ENCODE measurements at regions not wholly inside any gene's neighbourhood (a gene's known extent, or its start where the extent isn't known, plus 50 kb on each side); places are given as distances from the start of the nearest gene placed in this dataset.
"Not testable (repeated sequence)": the region's sequence is repeated elsewhere in the genome, so short reads cannot be mapped to it uniquely, and the experiment has no call there.

DNA sequence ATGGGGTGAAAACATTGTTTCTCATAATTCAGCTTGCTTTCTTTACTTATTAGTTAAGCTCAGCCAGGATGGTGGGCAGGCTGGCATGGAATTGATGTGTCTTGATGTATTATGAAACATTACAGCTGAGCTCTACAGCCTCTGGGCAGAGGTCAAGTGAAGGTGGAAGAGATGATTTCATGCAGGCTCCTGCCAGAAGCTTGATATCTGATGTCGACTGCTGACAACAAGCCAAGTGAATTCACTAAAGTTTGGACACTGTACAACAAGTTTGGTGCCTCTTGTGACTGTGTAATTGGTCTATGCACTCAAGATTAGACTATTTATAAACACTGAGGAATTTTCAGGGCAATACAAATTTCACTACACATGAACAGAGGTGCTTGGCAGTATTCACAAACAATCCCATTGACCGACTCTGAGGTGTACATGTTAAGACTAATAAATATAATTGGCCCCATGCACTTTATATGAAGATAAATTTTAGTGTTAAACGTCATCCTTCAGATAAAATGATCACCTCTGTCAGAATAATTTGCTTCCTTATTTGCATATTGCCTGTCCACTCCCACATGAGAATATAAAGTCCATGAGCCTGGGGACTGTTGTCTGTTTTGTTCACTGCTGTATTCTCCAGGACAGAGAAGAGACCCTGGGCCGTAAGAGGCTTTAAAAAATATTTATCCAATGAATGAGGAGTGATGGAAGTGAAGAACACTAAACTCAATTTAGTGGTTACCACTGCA, 612.2 kb downstream of the IQCM start:
- DNase-seq (ENCODE audit: low read depth), result peak; percentile 60

DNA sequence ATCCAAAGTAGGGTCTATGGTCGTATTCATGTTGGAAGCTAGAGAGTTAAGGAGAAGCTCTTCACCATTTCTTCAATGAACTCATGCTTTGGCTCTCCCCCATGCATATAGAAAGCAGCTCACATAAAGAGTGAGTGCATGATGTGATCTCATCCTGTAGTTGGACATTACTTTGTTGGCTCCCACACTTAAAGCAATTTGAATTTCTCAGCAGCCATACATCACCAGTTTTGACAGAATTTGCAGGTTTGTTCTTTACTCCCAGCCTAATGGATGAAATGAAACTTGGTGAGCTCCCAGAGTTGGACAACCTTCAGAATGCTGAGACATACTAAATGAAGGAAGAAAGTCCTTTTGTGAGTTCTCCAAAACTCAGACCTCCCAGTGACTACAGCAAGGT, 613.5 kb downstream of the IQCM start:
- DNase-seq (ENCODE audit: low read depth), result no peak

DNA sequence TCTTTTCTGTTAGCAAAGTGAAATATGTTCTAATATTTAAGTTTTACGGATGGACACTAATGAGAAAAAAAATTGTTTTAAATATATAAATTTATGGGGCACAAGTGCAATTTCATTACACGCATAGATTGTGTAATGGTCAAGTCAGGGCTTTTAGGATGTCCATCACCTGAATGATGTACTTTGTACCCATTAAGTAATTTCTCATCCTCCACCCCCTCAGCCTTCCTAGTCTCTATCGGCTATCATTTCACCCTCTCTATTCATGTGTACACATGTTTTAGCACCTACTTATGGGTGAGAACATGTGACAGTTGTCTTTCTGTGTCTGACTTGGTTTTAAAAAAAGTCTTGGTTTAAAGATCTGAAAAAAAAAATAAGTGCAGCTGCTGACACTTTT, 616.0 kb downstream of the IQCM start:
- DNase-seq (ENCODE audit: low read depth), result no peak

DNA sequence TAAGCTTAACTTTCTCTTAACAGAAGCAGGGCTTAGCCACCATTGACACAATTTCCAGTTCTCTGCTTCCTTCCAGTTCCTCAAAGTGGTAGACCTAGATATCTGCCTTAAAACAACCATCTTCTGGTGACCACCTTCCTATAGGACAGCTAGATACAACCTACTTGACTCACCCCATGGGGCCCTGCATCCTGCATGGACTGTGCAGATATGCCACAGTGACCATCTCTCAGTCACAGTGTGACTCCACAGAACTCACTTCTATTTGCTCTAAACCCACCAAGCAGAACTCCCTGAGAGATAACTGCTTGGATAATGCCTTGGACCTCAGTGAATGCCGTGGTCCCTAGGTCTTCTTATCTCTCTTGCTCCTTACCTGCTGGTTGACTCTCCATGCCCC, 621.6 kb downstream of the IQCM start:
- DNase-seq (ENCODE audit: low read depth), result no peak

DNA sequence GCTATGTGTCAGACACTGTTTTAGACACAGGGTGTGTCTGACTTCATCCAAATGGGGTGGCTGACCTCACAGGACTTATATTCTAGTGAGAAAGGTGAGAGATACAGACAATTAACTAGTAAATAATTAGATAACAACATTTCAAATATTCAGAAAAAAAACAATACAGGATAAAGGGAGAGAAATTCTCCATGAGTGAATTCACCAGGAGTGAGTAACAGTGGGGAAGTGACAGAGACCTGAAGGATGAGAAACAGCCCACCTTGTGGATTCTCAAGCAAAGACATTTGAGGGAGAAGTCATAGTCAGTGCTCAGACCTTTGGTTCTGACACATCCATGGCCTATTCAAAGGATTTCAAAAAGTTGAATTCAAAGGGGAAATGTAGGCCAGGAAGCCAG, 627.9 kb downstream of the IQCM start:
- DNase-seq (ENCODE audit: low read depth), result no peak

DNA sequence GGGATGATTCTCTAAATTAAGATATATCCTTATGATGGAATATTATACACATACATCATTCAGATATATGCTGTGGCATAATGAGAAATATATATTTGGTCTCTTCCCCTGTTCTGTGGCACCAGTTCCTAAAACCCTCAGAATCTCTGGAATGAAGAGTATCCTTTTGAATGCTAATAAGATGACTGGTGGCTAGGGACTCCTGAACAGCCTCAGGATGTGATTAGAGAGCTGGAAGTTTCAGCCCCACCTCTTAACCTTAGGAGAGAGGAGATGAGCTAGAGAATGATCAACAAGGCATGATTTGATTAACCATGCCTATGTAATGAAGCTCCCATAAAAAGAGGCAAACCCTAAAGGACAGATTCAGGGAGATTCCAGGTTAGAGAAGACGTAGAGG, 632.0 kb downstream of the IQCM start:
- DNase-seq (ENCODE audit: low read depth), result no peak

DNA sequence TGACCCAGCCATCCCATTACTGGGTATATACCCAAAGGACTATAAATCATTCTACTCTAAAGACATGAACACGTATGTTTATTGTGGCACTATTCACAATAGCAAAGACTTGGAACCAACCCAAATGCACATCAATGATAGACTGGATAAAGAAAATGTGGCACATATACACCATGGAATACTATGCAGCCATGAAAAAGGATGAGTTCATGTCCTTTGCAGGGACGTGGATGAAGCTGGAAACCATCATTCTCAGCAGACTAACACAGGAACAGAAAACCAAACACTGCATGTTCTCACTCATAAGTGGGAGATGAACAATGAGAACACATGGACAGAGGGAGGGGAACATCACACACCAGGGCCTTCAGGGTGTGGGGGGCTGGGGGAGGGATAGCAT, 634.2 kb downstream of the IQCM start:
- not testable (repeated sequence) for DNase-seq (ENCODE audit: low read depth)

DNA sequence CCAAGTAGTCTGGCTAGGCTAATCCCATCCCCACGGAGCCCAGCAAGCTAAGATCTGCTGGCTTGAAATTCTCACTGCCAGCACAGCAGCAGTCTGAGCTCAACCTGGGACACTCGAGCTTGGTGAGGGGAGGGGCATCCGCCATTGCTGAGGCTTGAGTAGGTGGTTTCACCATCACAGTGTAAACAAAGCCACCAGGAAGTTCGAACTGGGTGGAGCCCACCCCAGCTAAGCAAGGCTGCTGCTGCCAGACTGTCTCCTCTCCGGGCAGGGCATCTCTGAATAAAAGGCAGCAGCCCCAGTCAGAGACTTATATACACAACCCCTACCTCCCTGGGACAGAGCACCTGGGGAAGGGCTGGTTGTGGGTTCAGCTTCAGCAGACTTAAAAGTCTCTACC, 639.6 kb downstream of the IQCM start:
- DNase-seq (ENCODE audit: low read depth), result no peak

DNA sequence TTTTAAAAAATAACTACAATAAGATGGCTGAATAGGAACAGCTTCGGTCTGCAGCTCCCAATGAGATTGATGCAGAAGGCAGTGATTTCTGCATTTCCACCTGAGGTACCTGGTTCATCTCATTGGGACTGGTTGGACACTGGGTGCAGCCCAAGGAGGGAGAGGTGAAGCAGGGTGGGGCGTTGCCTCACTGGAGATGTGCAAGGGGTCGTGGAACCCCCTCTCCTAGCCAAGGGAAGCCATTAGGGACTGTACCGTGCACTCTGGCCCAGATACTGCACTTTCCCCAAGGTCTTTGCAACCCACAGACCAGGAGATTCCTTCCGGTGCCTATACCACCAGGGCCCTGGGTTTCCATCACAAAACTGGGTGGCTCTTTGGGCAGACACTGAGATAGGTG, 640.1 kb downstream of the IQCM start:
- no peak for DNase-seq (ENCODE audit: low read depth)

DNA sequence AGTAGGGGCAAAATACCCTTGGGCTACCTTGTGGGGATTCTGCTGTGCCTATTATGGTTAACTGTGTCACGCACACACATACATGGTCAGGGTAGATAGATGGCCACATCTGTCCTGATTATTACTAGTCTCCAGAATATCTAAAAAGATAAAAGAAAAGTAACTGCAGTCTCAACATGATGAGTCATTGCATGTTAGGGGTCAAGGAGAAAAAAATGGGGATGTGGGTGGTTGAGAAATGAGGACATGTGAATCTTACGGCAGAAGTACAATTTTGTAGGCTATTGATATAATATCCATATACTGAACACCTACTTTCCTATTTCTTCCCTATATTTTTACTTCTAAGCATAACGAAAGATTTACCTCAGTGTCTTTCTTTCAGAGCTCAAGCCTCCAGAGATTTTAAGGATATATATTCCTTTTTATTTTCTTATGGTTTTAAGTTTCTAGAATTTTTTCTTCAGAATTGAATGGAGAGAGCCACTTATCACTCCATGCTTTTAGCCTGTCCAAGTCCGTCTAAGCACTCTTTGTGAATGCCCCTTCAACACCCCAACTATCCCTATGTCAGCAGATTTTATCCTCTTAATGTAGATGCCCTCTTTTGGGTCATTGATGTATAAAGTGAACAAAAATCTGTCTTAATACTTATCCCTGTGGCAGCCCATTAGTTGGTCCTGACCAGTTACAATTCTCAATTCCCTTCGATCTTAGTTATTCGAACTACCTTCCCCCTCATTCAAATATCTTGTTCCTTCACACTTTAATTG, 642.2 kb downstream of the IQCM start:
- no peak for DNase-seq (ENCODE audit: low read depth)

DNA sequence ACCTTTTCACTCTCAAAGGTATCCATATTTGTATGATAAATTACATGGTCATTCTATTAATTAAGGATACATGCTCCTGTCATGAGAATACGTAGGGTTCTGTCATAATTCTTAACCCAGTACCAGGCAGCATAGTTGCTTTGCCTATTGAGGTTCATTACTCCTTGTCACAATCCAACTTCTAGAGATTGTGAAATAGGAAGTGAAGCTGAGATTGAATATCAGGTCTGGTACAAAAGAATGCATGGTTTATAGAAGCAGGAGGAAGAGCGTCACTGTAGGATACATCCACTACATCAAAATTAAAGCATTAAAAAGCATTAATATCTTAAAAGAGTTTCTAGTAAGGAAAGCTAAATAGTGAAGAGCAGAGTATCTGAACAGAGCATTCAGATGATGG, 647.0 kb downstream of the IQCM start:
- no peak for DNase-seq (ENCODE audit: low read depth)

DNA sequence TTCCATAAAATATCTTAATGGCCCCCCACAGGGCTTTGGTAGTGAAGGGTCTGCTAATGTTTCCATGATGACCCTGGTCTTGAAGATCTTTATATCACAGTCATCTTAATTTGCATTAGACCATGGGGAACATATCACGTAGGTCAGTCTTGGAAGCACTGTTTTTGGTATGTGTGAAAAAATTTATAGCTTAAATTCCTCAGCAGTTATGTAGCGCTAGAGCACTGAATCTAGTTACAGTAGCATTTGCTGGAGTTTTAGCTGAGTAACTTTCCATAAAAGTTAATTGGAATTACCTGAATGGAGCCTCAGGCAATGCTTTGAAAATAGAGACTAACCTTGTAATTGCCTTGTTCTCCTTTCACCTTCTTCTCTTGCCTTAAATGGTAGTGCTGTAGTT, 648.8 kb downstream of the IQCM start:
- no peak for DNase-seq (ENCODE audit: low read depth)

DNA sequence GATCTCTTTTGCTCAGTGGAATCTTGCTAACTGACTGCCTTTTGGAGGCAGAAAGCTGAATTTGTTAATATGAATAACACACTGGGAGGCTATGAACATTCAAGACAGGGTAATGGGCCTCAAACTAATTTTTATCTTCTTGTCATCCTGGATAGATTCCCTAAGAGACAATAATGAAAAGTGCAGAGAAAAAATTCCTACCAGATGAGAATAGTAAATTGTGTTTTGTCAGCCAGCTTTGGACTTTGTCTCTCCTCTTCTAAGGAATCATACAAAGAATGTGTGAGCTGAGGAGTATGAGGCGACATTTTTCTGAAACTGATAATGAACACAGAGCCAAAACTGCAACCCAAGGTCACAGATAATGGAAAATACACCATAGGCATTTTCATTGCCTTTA, 649.3 kb downstream of the IQCM start:
- DNase-seq (ENCODE audit: low read depth), result no peak

DNA sequence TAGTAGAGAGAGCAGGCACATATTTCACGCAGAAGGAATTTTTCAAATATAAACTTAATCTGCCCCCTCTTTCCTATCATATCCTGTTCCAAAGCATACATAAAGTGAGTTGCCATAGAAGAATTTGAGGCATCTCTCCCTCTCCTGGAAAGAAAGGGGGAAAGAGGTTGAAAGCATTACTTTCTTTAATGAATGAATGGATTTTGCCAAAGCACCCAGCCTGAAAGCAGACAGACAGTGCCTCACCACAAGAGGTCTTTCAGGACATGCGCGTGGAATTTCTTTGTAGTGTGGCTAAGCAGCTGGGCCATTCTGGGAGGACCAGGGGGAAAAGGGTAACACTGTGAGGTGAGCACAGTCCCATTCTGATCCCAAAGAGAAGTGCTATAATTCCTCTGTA, 651.4 kb downstream of the IQCM start:
- DNase-seq (ENCODE audit: low read depth), result peak; percentile 65

DNA sequence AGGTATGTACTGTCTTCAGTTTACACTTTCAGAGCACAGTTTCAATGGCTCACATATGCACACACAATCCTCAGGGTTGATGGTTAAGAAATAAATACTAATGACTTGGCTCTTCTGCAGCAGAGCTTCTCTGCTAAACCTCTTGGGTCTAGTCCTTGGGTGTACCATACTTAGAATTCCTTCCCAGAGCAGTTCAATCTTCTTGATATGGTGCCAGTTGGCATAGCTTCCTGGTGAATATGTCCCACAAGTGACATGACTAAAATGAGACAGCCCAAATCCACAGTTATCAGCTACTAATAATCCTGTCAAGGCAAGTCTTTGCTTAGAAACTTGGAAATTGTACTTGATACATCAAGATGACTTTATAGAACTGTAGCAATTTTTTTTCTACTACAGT, 654.4 kb downstream of the IQCM start:
- peak; percentile 90 for DNase-seq (ENCODE audit: low read depth)

DNA sequence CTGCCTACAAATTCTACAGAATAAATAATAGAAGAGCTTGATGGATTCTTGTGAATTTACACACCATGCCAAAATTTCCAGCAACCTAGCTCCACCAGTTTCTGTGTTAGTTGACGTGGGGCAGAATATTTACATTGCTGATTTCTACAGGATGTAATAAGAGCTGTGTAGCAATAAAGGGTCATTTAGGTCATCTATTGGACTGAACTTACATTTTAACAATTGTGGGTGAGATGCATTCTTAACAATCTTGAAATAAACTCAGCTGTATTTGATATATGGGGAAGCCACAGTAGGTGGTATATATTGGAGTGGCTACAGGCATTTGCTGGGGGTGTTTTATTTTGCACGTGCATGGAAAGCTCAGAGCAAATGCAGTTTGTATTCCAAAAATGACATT, 655.3 kb downstream of the IQCM start:
- no peak for DNase-seq (ENCODE audit: low read depth)

DNA sequence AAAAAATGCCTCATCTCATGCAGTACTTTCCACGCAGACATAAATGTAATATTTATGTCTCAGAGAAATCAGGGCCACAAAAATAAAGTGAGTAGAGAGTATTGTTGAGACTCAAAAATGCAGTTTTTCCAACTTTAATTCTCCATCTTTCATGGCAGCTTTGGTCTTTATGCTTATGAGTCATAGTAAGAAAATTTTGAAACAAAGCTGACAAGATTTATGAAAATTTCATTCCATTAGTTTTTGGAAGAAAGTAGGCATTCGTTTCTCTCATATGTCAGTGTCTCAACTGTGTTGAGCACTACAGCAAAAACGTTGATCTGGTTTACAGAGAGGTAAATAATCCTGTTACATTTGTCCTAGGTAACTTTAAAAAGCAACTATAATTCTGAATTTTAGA, 656.8 kb downstream of the IQCM start:
- DNase-seq (ENCODE audit: low read depth), result no peak

DNA sequence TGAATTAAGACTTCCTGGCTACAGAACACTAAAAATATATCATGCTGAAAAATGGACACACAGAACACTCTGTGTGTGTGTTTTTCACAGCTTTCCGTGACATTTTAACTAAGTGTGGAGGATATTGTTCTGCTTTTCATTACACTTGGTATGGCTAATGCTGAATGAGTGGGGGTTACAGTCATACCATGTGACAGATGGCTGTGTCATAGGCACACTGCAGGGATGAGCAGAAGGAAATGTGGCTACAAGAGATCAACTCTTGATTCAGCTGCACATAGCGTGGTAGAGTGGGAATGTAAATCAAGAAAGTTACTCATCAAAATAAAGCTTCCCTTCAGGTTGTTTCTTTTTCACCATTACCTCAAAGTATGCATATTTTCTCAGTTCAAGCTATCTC, 669.8 kb downstream of the IQCM start:
- DNase-seq (ENCODE audit: low read depth), result peak; percentile 53

DNA sequence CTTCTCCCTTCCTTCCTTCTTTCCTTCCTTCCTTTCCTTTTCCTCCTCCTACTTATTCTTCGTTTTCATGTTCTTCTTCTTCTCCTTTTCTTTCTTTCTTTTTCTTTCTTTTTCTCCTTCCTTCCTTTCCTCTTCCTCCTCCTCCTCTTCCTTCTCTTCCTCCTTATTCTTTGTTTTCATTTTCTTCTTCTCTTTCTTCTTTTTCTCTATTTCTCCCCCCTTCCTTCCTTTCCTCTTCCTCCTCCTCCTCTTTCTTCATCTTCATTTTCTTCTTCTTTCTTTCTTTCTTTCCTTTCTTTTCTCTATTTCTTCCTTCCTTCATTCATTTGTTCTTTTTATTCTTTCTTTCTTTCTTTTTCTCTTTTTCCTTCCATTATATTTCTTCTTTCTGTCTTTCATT, 671.6 kb downstream of the IQCM start:
- DNase-seq (ENCODE audit: low read depth), result no peak

DNA sequence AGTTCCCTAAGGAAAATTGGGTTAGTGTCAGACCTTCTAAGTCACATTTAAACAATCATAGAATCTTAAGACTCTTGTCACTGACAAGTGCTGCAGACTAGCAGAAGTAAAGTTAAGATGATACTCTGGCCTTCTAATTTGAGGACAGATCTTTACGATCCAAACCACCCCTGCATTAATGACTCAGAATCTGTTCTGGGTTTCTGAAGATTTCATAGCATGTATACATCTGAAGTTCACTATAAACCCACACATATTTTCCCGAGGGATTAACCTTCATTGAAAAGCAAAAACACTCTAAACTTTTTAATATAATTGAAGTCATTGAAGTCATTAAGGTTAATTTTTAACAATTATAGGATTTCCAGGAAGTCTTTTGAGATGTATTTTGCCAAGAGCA, 674.3 kb downstream of the IQCM start:
- no peak for DNase-seq (ENCODE audit: low read depth)

DNA sequence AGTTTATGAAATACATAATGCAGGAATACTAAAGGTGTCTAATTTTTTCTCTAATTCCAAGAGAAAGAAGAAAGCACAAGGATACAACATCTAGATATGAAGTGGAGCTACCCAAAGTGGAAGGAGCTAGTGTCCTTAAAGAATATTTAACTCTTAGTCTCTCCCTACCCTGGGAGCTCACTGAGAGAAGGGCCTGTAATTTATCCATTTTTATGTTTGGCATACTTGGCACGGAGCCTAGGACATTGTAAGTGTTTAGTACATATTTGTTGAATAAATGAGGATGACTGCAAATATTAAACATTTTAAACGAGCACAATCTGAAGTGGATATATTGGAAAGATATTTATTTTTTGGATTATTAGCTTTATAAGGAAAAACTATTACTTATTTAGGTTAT, 674.8 kb downstream of the IQCM start:
- DNase-seq (ENCODE audit: low read depth), result no peak

DNA sequence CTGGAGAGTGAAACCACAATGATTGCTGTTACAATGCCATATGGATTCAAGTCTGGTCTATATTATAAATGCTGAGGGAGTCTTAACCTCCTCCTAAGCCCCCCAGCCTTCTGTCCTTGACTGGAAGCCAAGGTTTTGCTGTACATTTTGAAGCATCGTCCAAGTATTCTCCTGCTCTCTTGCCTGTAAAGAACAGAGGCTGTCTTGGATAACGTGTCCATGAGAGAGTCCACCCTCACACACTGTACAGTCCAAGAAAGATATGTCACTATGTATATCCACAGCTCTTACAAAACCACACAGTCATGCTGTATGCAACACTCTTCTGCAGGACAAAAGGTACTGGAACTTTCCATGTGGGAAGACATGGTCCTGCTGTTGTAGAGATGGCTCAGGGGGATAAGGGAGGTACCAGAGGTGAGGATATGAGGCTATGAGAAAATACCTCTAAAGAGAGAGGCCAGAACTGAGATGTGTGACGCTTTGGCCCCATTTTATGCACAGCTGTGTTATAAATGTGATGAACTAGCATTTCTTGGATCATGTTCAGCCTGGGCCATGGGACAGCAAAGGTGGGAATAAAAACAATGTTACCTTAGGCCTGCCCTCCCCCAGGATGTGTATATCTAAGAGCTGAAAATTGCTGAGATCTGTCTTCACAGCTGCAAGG, 678.6 kb downstream of the IQCM start:
- DNase-seq (ENCODE audit: low read depth), result no peak

DNA sequence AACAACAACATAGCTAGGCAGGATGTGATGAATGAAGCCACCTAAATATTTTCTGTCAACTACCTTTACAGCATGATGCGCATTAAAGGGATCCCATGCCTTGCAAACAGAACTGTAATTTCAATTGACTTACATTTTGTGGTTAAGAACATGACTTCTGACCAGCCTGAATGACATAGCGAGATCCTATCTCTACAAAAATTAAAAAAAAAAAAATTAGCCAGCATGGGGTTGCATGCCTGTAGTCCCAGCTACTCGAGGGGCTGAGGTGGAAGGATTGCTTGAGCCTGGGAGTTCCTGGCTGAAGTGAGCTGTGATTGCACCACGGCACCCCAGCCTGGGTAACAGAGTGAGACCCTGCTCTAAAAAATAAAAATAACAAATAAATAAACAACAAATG, 680.6 kb downstream of the IQCM start:
- DNase-seq (ENCODE audit: low read depth), result no peak

Data from GM04503 (cell line).